Rectal smooth muscle tissue (tissue), 1 donor: ENCODE measurements at regions not wholly inside any gene's neighbourhood (a gene's known extent, or its start where the extent isn't known, plus 50 kb on each side); places are given as distances from the start of the nearest gene placed in this dataset.

Experiments
- H3K27ac ChIP-seq: one replicate; pipeline ENCODE4 v1.7.0; 2013; ENCODE audit warnings: low read depth, low read length, inconsistent platforms
- H3K27me3 ChIP-seq: one replicate; pipeline ENCODE4 v1.7.0; 2013; ENCODE audit warnings: low read length; ENCODE audit not compliant: control insufficient read depth, insufficient read depth
- H3K36me3 ChIP-seq: one replicate; pipeline ENCODE4 v1.7.0; 2013; ENCODE audit warnings: low read length; ENCODE audit not compliant: control insufficient read depth, insufficient read depth
- H3K4me1 ChIP-seq: one replicate; pipeline ENCODE4 v1.7.0; 2013; ENCODE audit warnings: low read length; ENCODE audit not compliant: control insufficient read depth, insufficient read depth
- H3K4me3 ChIP-seq: one replicate; pipeline ENCODE4 v1.7.0; 2013; ENCODE audit warnings: low read length
- H3K9ac ChIP-seq: one replicate; pipeline ENCODE4 v1.7.0; 2013; ENCODE audit warnings: low read length

DNA sequence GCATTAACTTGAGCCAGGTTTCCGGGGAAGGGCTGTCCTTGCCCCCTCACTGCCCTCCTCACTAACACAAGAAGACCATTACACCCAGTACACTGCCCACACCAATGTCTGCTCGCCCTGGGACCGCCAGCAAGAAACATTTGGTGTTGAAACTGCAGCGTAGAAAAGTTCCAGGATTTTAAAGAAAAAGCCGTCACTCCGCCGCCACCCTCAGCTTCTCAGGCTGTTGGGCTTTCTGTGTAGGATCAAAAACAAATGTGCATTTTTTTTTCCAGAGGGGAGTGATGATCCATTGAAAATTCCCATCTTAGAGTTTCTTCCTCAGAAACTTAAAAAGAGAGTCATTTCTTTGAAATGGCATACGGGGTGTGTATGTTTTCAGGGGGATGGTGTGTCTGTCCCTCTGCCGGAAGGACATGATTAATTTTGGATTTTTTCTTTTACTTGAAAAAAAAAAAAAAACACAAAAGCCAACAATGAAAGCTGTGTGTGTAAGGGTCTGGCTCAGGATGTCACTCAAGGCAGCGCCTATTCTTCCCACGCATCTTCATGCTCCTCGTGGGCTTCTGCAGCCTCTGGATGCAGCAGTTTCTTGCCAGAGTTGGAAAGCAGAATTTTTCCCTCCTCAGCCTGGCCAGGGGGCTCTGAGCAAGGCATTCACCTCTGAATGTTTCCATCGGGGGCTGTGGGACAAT lies 184.9 kb downstream of the GLI2 start:
- Histone ChIP-seq H3K9ac (no peak overlapping the region), H3K4me1 (peaks cover 1% of the 10 kb centered on the region), H3K27ac (no peak overlapping the region), H3K36me3 (no peaks in the 10 kb centered on the region), H3K27me3 (no peaks in the 10 kb centered on the region), H3K4me3 (no peak overlapping the region)

DNA sequence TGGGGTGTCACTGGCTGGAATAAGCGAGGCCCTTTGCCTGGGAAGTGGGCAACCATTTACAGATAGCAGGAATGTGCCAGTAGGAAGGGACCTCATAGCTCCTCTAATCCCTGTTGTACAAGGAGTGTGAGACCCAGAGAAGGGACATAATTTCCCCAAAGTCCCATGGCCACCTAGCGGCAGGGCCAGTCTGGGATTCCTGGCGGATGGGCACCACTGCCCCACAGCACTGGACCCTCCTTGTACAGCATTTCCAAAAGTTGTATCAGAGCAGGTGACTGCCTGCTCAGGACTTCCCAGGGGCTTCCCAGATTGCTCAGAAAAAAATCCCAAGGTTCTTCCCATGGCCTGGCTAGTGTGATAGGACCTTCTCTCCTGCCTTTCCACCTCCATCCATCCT lies 185.8 kb downstream of the GLI2 start:
- no peak overlapping the region for H3K9ac ChIP-seq
- H3K27me3 ChIP-seq: no peaks in the 10 kb centered on the region
- no peaks in the 10 kb centered on the region for H3K4me1 ChIP-seq
- H3K27ac ChIP-seq: no peak overlapping the region
- no peaks in the 10 kb centered on the region for H3K36me3 ChIP-seq
- H3K4me3 ChIP-seq: no peak overlapping the region

DNA sequence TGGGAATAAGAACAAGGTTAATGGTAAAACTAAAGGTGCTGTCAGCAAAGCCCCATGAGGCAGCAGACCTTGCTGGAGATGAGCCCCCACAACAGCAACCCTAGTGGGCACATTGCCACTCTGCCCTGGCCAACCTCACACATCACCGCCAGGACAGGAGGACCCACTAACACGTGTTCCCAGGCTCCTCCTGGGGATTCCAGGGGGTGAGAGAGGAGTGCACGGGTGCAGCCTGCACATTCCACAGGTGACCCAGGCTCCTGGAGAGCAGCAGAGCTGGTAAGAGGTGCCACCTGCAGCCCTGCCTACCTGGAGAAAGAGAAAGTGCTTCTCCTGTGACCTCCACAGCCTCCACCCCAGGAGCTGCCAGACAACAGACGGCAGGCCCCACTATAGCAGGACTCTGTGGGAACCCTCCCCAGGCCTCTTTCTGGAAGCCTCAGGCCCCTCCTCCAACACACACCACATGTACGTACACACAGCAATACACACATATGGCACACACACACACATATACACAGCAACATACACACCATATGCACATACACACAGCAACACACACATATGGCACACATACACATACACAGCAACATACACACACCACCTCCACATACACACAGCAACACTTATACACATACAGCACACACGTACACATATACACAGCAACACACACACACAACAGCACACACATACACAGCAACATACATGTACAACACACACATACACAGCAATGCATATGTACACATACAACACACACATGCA lies 187.1 kb downstream of the GLI2 start:
- H3K4me3 ChIP-seq: no peak overlapping the region
- no peaks in the 10 kb centered on the region for H3K4me1 ChIP-seq
- no peaks in the 10 kb centered on the region for H3K36me3 ChIP-seq
- no peak overlapping the region for H3K27ac ChIP-seq
- no peak overlapping the region for H3K9ac ChIP-seq
- H3K27me3 ChIP-seq: no peaks in the 10 kb centered on the region

DNA sequence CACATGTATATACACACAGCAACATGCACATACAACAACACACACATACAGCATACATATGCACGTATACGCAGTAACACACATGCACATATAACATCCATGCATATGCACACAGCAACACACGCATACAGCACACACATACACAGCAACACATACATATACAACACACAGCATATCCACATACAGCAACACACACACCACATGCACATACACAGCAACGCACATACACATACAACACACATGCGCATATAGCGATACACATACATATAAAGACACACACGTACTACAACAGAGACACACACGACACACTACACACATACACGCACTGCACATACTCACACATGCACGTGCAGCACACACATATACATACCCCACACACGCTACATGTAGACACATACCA lies 187.8 kb downstream of the GLI2 start:
- Histone ChIP-seq H3K9ac (no peak overlapping the region), H3K4me3 (no peak overlapping the region), H3K4me1 (no peaks in the 10 kb centered on the region), H3K36me3 (no peaks in the 10 kb centered on the region), H3K27ac (no peak overlapping the region), H3K27me3 (no peaks in the 10 kb centered on the region)

DNA sequence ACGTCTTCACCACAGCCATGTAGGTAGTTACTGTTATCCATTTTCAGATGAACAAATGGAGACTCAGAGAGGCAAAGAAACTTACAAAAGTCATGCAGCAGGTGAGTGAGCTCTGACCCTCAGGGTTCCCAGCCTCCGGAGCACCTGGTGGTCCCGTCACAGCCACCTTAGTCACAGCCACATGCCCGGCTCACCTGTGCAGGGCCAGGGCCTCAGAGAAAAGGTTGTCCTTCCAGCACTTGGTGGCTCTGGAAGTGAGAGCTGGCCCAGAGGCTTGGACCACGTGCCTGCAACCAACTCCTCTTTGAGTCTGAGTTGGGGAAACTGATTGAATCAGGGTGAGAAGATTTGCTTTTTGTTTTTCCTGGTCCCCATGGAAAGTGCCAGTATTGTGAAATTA lies 189.3 kb downstream of the GLI2 start:
- Histone ChIP-seq H3K27me3 (no peaks in the 10 kb centered on the region), H3K4me3 (no peak overlapping the region), H3K9ac (no peak overlapping the region), H3K36me3 (no peaks in the 10 kb centered on the region), H3K27ac (no peak overlapping the region), H3K4me1 (no peaks in the 10 kb centered on the region)

DNA sequence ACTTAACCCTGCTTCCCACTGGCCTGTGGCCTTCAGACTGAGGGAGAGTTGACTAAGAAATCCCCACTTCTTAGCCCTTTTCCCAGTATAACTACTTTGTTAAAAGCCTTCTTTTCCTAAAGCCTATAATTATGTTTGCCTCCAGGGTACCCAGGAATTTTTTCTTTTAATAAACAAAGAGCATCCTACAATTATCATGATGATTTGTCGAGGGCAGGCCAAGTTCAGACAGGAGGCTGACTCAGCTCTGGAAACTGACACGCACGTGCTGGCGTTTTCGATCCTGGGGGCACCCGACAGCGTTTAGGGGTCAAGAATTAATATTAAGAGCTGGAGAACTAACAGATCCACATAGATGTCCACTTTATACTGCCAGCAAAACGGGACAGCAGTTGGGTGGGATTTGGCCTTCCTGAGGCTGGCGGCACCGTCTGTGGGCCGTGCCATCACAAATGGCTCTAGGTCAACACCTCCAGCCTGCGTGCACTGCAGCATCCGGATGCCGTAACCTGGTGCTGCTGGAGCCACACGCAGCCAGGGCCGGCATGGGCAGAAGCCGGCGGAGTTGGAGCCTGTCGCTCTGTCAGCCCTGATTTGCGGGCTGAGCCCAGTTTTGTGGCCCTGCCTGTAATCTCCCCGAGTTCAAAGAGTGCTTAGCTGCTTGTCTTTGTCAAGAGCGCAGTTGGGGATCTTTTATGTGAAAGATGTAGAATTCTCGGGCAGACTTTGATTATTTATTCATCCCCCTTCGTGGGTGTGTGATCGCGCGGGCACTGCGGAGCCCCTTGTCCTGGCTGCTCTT lies 191.0 kb downstream of the GLI2 start:
- H3K27ac ChIP-seq: no peak overlapping the region
- no peaks in the 10 kb centered on the region for H3K4me1 ChIP-seq
- no peaks in the 10 kb centered on the region for H3K36me3 ChIP-seq
- no peak overlapping the region for H3K9ac ChIP-seq
- no peak overlapping the region for H3K4me3 ChIP-seq
- H3K27me3 ChIP-seq: no peaks in the 10 kb centered on the region

DNA sequence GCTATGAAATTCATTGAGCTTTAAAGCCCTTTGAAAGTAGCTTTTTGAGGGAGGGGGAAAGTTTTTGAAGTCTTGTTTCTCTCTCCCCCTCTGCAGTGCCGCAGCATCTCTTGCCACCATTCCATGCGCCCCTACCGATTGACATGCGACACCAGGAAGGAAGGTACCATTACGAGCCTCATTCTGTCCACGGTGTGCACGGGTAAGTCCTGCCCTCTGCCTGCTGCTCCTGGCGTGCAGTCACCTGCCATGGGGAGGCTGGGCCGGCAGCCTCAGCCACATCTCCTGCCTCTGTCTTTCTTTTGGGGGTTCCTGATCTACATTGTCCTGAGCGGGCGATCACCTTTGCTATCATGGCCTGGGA lies 191.6 kb downstream of the GLI2 start:
- no peaks in the 10 kb centered on the region for H3K4me1 ChIP-seq
- no peak overlapping the region for H3K9ac ChIP-seq
- H3K27ac ChIP-seq: no peak overlapping the region
- H3K4me3 ChIP-seq: no peak overlapping the region
- no peaks in the 10 kb centered on the region for H3K27me3 ChIP-seq
- no peaks in the 10 kb centered on the region for H3K36me3 ChIP-seq

DNA sequence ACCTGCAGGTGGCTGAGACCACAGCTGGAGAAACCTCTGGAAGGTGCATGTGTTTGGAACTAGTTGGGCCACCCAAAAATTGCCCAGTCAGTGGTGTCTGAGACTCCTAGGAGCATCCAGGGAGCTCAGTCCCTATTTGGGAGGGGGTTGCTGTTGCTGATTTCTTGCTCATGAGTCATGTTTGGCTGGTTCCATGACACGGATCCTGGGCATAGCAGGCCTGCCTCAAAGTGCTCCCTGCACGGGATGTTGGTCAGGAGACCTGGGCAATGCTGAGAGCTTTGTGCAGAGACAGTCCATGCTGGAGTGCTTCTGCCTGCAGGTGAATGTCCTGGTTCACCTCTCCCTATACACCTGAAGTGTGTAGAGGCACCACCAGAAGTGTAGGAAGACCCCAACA lies 194.2 kb downstream of the GLI2 start:
- no peaks in the 10 kb centered on the region for H3K36me3 ChIP-seq
- no peaks in the 10 kb centered on the region for H3K4me1 ChIP-seq
- no peaks in the 10 kb centered on the region for H3K27me3 ChIP-seq
- H3K9ac ChIP-seq: no peak overlapping the region
- H3K27ac ChIP-seq: no peak overlapping the region
- no peak overlapping the region for H3K4me3 ChIP-seq

DNA sequence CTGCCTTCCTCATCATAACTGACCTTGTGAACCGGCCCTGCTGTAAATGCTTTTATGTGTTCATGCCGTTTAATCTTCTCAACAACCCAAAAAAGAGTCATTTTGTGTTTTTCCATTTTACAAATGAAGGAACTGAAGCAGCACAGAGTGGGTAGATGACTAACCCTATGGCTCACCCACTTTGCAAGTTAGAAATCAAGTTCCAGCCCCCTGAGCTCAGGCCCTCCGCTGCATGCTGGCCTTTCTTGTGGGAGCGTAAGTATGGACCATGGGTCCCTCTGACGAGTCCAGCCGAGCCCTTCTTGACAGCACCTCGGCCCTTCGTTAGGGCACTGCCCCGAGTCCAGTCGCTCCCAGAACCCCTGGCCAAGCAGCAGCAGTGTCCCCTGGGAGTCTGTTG lies 194.6 kb downstream of the GLI2 start:
- H3K36me3 ChIP-seq: no peaks in the 10 kb centered on the region
- no peak overlapping the region for H3K4me3 ChIP-seq
- H3K9ac ChIP-seq: no peak overlapping the region
- H3K4me1 ChIP-seq: peaks cover 4% of the 10 kb centered on the region
- no peaks in the 10 kb centered on the region for H3K27me3 ChIP-seq
- H3K27ac ChIP-seq: no peak overlapping the region

DNA sequence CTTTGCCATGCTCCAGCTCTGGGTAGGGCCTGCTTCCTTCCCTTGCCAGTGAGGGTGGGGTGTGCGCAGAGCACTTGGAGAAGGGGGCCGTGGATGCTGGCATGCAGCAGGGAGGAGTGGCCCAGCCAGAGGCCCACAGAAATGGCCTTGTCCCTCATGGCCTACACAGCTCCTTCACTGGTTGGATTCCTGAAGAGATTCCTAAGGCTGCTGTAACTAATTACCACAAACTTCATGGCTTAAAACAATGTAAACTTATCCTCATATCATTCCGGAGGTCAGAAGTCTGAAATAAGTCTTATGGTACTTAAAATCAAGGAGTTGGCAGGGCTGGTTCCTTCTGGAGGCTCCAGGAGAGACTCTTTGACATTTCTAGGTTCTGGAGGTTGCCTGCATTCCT lies 195.2 kb downstream of the GLI2 start:
- no peak overlapping the region for H3K27ac ChIP-seq
- no peak overlapping the region for H3K4me3 ChIP-seq
- no peaks in the 10 kb centered on the region for H3K36me3 ChIP-seq
- no peaks in the 10 kb centered on the region for H3K27me3 ChIP-seq
- H3K9ac ChIP-seq: no peak overlapping the region
- H3K4me1 ChIP-seq: peaks cover 9% of the 10 kb centered on the region

DNA sequence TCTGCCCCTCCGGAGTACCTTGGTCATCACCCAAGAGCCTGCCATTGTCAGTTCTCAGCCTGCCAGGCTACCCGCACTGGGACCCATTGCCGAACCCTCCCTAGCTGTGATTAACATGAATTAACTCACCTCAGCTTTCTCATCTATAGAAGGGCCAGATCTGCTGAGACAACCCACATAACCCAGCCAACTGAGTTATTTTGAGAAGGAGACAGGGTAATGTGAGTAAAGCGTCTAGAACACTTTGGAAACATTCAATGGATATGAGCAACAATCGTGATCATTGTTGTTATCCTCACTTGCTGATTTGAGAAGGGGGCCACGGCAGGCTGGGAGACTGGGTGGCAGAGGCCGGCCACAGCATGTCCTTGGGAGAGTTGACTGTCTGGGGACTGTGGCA lies 196.8 kb downstream of the GLI2 start:
- no peak overlapping the region for H3K4me3 ChIP-seq
- no peak overlapping the region for H3K9ac ChIP-seq
- no peaks in the 10 kb centered on the region for H3K27me3 ChIP-seq
- H3K27ac ChIP-seq: no peak overlapping the region
- H3K4me1 ChIP-seq: peaks cover 22% of the 10 kb centered on the region
- no peaks in the 10 kb centered on the region for H3K36me3 ChIP-seq

DNA sequence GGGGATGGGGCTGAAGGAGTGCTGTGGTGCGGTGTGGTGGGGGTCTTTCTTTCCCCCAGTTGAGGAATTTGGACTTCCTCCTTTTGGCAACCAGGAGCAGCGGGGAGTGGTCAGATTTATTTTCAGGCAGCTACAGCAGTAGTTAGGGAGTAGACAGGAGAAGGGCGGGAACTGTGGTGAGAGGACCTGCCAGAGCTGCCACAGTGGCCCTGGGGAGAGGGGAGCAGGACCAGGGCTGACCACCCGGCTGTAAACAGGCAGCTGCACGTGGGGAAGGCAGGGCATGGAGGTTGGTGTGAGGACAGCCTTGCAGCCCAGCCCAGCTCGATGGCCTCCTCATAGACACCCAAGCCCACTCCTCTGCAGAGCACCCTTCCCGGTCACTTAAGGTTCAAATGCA lies 197.2 kb downstream of the GLI2 start:
- H3K9ac ChIP-seq: no peak overlapping the region

More for the DNA sequence above, 197.2 kb downstream of the GLI2 start:
- no peak overlapping the region for H3K27ac ChIP-seq
- H3K27me3 ChIP-seq: no peaks in the 10 kb centered on the region
- no peaks in the 10 kb centered on the region for H3K36me3 ChIP-seq
- no peak overlapping the region for H3K4me3 ChIP-seq
- peaks cover 25% of the 10 kb centered on the region for H3K4me1 ChIP-seq
